Right lobe of liver (tissue), 6 donors: ENCODE measurements at regions not wholly inside any gene's neighbourhood (a gene's known extent, or its start where the extent isn't known, plus 50 kb on each side); places are given as distances from the start of the nearest gene placed in this dataset.

Experiments used
- ATAC-seq, 4 donors: fragments of 200-7000 bp; cut with Tn5 transposase; one replicate each; pipeline ENCODE4 v1.9.1; 2020; ENCODE audit warnings: mild to moderate bottlenecking in 4 of 4, moderate library complexity in 4 of 4
- DNase-seq, 3 donors: peaks; one replicate each; pipeline ENCODE4 v3.0.0-alpha.2; 2020
- H3K27ac ChIP-seq, 3 donors: fragments of 200-600 bp; one replicate each; pipeline ENCODE4 v1.8.0; 2022
- H3K27me3 ChIP-seq, 2 donors: fragments of 200-600 bp; one replicate each; pipeline ENCODE4 v1.8.0; 2022
- H3K36me3 ChIP-seq, 4 donors: fragments of 200-600 bp; sonication (generic) in 1 of 4; one replicate each; pipeline versions ENCODE4 v1.5.1 to v1.8.0; 2017 to 2022; ENCODE audit warnings: control low read depth in 1 of 4
- H3K4me1 ChIP-seq, 4 donors: fragments of 200-600 bp; sonication (generic) in 1 of 4; one replicate each; pipeline versions ENCODE4 v1.5.1 to v1.8.0; 2017 to 2022; ENCODE audit warnings: control low read depth in 1 of 4
- H3K4me3 ChIP-seq, 3 donors: fragments of 200-600 bp; one replicate each; pipeline ENCODE4 v1.8.0; 2022
- H3K9me3 ChIP-seq, 4 donors: fragments of 200-600 bp; sonication (generic) in 1 of 4; one replicate each; pipeline versions ENCODE4 v1.5.1 to v1.8.0; 2017 to 2022; ENCODE audit warnings: control low read depth in 1 of 4
- CTCF ChIP-seq, 4 donors: fragments of 200-600 bp in 3 of 4; fragments of 450-650 bp in 1 of 4; IDR thresholded peaks; one replicate each; pipeline versions ENCODE4 v1.5.1 to v1.8.0; 2016 to 2022; ENCODE audit warnings: antibody characterized with exemption in 4 of 4, mild to moderate bottlenecking in 2 of 4
- POLR2A ChIP-seq: fragments of 450-650 bp; IDR thresholded peaks from one replicate; pipeline ENCODE4 v1.6.1; 2017; ENCODE audit warnings: antibody characterized with exemption, mild to moderate bottlenecking
- WGBS: methylation state at CpG from one replicate; pipeline ENCODE4 v1.1.6; 2018; ENCODE audit warnings: low coverage, low lambda C conversion rate; ENCODE audit not compliant: insufficient coverage; ENCODE audit errors: missing lambda C conversion rate; 5-methylcytosine and 5-hydroxymethylcytosine counted together
- intact Hi-C, 2 donors: fragments of 100-400 bp; cut with DNase I; formaldehyde crosslinking; loops; one replicate each; pipeline versions ENCODE4 v1.11.2 to v1.14.1; 2022
- donor health status: DM: no; HTN: yes; CAD: no.
- donor health status: DM: no; HTN: no; CAD: no.
- donor health status: DM: no; HTN: no; CAD: no.
- donor health status: DM: no; HTN: yes; CAD: no.
- donor health status: DM: no; HTN: yes; CAD: no.

GRCh38 chr21:39119891-39120290 lies 63.4 kb downstream of the PSMG1 start:
- DNase-seq (no peak), ATAC-seq (no peak)
- Histone ChIP-seq H3K4me1 (no peaks in the 10 kb centered on the region), H3K36me3 (no peaks in the 10 kb centered on the region), H3K27ac (no peak overlapping the region), H3K4me3 (no peak overlapping the region), H3K9me3 (no peaks in the 10 kb centered on the region), H3K27me3 (no peaks in the 10 kb centered on the region)
- TF ChIP-seq CTCF (IDR thresholded peaks at IDR 0.05), result no peak
- no peak for TF ChIP-seq POLR2A
- 69% methylated on average over 3 of the region's 6 CpGs for WGBS
- intact Hi-C loops, result no loop called here

GRCh38 chr21:39118604-39119215 lies 64.5 kb downstream of the PSMG1 start:
- TF ChIP-seq CTCF (IDR thresholded peaks at IDR 0.05), result no peak
- TF ChIP-seq POLR2A, result no peak
- no peak overlapping the region for H3K4me3 ChIP-seq
- 69% methylated on average over 3 of the region's 8 CpGs for WGBS
- no peaks in the 10 kb centered on the region for H3K4me1 ChIP-seq
- intact Hi-C loops, result no loop called here
- no peaks in the 10 kb centered on the region for H3K36me3 ChIP-seq
- no peak for ATAC-seq
- no peak overlapping the region for H3K27ac ChIP-seq
- no peak for DNase-seq
- H3K9me3 ChIP-seq, result no peaks in the 10 kb centered on the region
- no peaks in the 10 kb centered on the region for H3K27me3 ChIP-seq

- 90% methylated on average over 2 of the region's 10 CpGs for WGBS
- H3K4me1 ChIP-seq, result no peaks in the 10 kb centered on the region
- intact Hi-C loops, result no loop called here
- DNase-seq, result no peak
- TF ChIP-seq CTCF (IDR thresholded peaks at IDR 0.05) (no peak), POLR2A (no peak)
- H3K36me3 ChIP-seq, result no peaks in the 10 kb centered on the region
- no peak for ATAC-seq
- H3K9me3 ChIP-seq, result no peaks in the 10 kb centered on the region
- H3K27me3 ChIP-seq, result no peaks in the 10 kb centered on the region
- H3K27ac ChIP-seq, result no peak overlapping the region
- H3K4me3 ChIP-seq, result no peak overlapping the region
Measured at GRCh38 chr21:39118061-39118460, 65.2 kb downstream of the PSMG1 start.

GRCh38 chr21:39117440-39117970 lies 65.7 kb downstream of the PSMG1 start:
- no peak for ATAC-seq
- H3K4me3 ChIP-seq, result no peak overlapping the region
- H3K27ac ChIP-seq, result no peak overlapping the region
- no peaks in the 10 kb centered on the region for H3K27me3 ChIP-seq
- H3K36me3 ChIP-seq, result no peaks in the 10 kb centered on the region
- no peak for DNase-seq
- 95% methylated on average over 6 of the region's 11 CpGs for WGBS
- TF ChIP-seq CTCF (IDR thresholded peaks at IDR 0.05) (no peak), POLR2A (no peak)
- intact Hi-C loops, result no loop called here
- H3K4me1 ChIP-seq, result no peaks in the 10 kb centered on the region
- H3K9me3 ChIP-seq, result no peaks in the 10 kb centered on the region
